IMR-90 (cell line): ENCODE measurements at regions not wholly inside any gene's neighbourhood (a gene's known extent, or its start where the extent isn't known, plus 50 kb on each side); places are given as distances from the start of the nearest gene placed in this dataset.

Experiments used
- ATAC-seq: fragments of 200-7000 bp; cut with Tn5 transposase; 2 replicates; pipeline ENCODE4 v1.9.1; 2020; ENCODE audit warnings: low read depth, mild to moderate bottlenecking, moderate library complexity
- BruUV-seq: library from RNA; stranded (reverse); fragments of 400-500 nt; replicated peaks from 2 replicates; lab custom pipeline; 2021; lab: Mats Ljungman, UMichigan
- CTCF ChIA-PET: fragments of 300-600 bp; formaldehyde crosslinking; extraction: SDS; loops from one replicate; lab custom pipeline; 2021; ENCODE audit warnings: antibody characterized with exemption; lab: Yijun Ruan, JAX
- POLR2A ChIA-PET: fragments of 300-600 bp; sonication (Branson Sonifier 250); formaldehyde crosslinking; loops from one replicate; lab custom pipeline; 2022; ENCODE audit warnings: antibody characterized with exemption; ENCODE audit not compliant: unreplicated experiment; lab: Charles Lee
- DNase-seq: peaks from one replicate; pipeline ENCODE4 v3.0.0; 2013
- H2AFZ ChIP-seq: replicated peaks from 2 replicates; pipeline ENCODE3; 2013; ENCODE audit warnings: low read length, mild to moderate bottlenecking; ENCODE audit not compliant: poor library complexity
- H2AK5ac ChIP-seq: 2 replicates; pipeline ENCODE4 v1.6.1; 2013; ENCODE audit warnings: low read depth, low read length, inconsistent platforms
- H2AK9ac ChIP-seq: replicated peaks from 2 replicates; pipeline ENCODE3; 2013; ENCODE audit warnings: mild to moderate bottlenecking, low read depth, low read length, moderate library complexity; ENCODE audit not compliant: poor library complexity
- H2BK120ac ChIP-seq: 2 replicates; pipeline ENCODE4 v1.6.1; 2013; ENCODE audit warnings: low read depth, low read length, inconsistent platforms
- H2BK15ac ChIP-seq: 3 replicates; pipeline ENCODE4 v1.6.1; 2013; ENCODE audit warnings: low read depth, low read length, inconsistent platforms
- H2BK20ac ChIP-seq: 2 replicates; pipeline ENCODE4 v1.6.1; 2013; ENCODE audit warnings: low read depth, mild to moderate bottlenecking, inconsistent platforms, low read length, moderate library complexity
- H2BK5ac ChIP-seq: 2 replicates; pipeline ENCODE4 v1.6.1; 2013; ENCODE audit warnings: mild to moderate bottlenecking, low read depth, low read length, inconsistent platforms; ENCODE audit not compliant: poor library complexity, severe bottlenecking
- H3K14ac ChIP-seq: replicated peaks from 2 replicates; pipeline ENCODE4 v1.6.1; 2013; ENCODE audit warnings: low read depth, low read length, inconsistent platforms
- H3K18ac ChIP-seq: 2 replicates; pipeline ENCODE4 v1.6.1; 2013; ENCODE audit warnings: low read depth, low read length, control low read depth
- H3K23ac ChIP-seq: 2 replicates; pipeline ENCODE4 v1.6.1; 2013; ENCODE audit warnings: low read depth, low read length, inconsistent platforms
- H3K27ac ChIP-seq: 2 replicates; pipeline ENCODE4 v1.5.1; 2013; ENCODE audit warnings: mild to moderate bottlenecking, control low read depth, low read length; ENCODE audit not compliant: insufficient read depth
- H3K27me3 ChIP-seq: 2 replicates; pipeline ENCODE4 v1.6.1; 2013; ENCODE audit warnings: low read length; ENCODE audit not compliant: control insufficient read depth, insufficient read depth
- H3K36me3 ChIP-seq: 2 replicates; pipeline ENCODE4 v1.6.1; 2013; ENCODE audit warnings: low read length, mixed read lengths; ENCODE audit not compliant: control insufficient read depth, insufficient read depth
- H3K4ac ChIP-seq: 2 replicates; pipeline ENCODE4 v1.6.1; 2013; ENCODE audit warnings: low read depth, low read length, inconsistent platforms
- H3K4me1 ChIP-seq: 2 replicates; pipeline ENCODE4 v1.6.1; 2013; ENCODE audit warnings: low read length, mixed read lengths; ENCODE audit not compliant: control insufficient read depth, insufficient read depth
- H3K4me2 ChIP-seq: 2 replicates; pipeline ENCODE4 v1.6.1; 2013; ENCODE audit warnings: low read depth, mild to moderate bottlenecking, control low read depth, low read length, moderate library complexity
- H3K4me3 ChIP-seq: 2 replicates; pipeline ENCODE4 v1.5.1; 2013; ENCODE audit warnings: low read depth, mild to moderate bottlenecking, control low read depth, low read length, moderate library complexity; ENCODE audit not compliant: insufficient read depth
- H3K56ac ChIP-seq: 2 replicates; pipeline ENCODE4 v1.6.1; 2013; ENCODE audit warnings: low read length, inconsistent platforms; ENCODE audit not compliant: insufficient read depth; ENCODE audit errors: extremely low read depth
- H3K79me1 ChIP-seq, 2 experiments: 2 replicates each; pipeline ENCODE4 v1.6.1; 2013; ENCODE audit warnings: low read length in 2 of 2, inconsistent platforms in 1 of 2, low read depth in 1 of 2
- H3K9ac ChIP-seq: 2 replicates; pipeline ENCODE4 v1.6.1; 2013; ENCODE audit warnings: low read depth, low read length, control low read depth
- H3K9me1 ChIP-seq: 2 replicates; pipeline ENCODE4 v1.6.1; 2013; ENCODE audit warnings: low read length, inconsistent platforms; ENCODE audit not compliant: insufficient read depth
- H3K9me3 ChIP-seq: 2 replicates; pipeline ENCODE4 v1.6.1; 2013; ENCODE audit warnings: low read length; ENCODE audit not compliant: control insufficient read depth, insufficient read depth
- H4K20me1 ChIP-seq: 2 replicates; pipeline ENCODE4 v1.6.1; 2013; ENCODE audit warnings: low read length, inconsistent platforms; ENCODE audit not compliant: insufficient read depth
- H4K5ac ChIP-seq: 2 replicates; pipeline ENCODE4 v1.6.1; 2013; ENCODE audit warnings: mild to moderate bottlenecking, low read depth, low read length, control low read depth
- H4K8ac ChIP-seq, 2 experiments: 2 replicates each; pipeline ENCODE4 v1.6.1; 2013; ENCODE audit warnings: low read depth in 2 of 2, low read length in 2 of 2, control low read depth in 1 of 2, inconsistent platforms in 1 of 2
- H4K91ac ChIP-seq: 2 replicates; pipeline ENCODE4 v1.6.1; 2013; ENCODE audit warnings: low read depth, low read length, inconsistent platforms; ENCODE audit not compliant: insufficient read depth
- BHLHE40 ChIP-seq: fragments of 150-350 bp; IDR thresholded peaks from 2 replicates; pipeline ENCODE4 v1.6.1; 2016; ENCODE audit warnings: mild to moderate bottlenecking, low read depth, low read length
- CEBPB ChIP-seq: IDR thresholded peaks from 2 replicates; pipeline ENCODE4 v1.6.1; 2012; ENCODE audit warnings: low read depth, low read length, improper control_type of control experiment
- CHD1 ChIP-seq: IDR thresholded peaks from 2 replicates; pipeline ENCODE4 v1.6.1; 2012; ENCODE audit warnings: low read depth, low read length, improper control_type of control experiment
- FOS ChIP-seq: fragments of 150-350 bp; IDR thresholded peaks from 2 replicates; pipeline ENCODE4 v1.6.1; 2016; ENCODE audit warnings: low read depth, low read length
- MAFK ChIP-seq: IDR thresholded peaks from 2 replicates; pipeline ENCODE4 v1.6.1; 2012; ENCODE audit warnings: low read depth, low read length, improper control_type of control experiment
- MAZ ChIP-seq: IDR thresholded peaks from 2 replicates; pipeline ENCODE4 v1.6.1; 2012; ENCODE audit warnings: low read depth, mild to moderate bottlenecking, low read length, improper control_type of control experiment, moderate library complexity, borderline replicate concordance
- MXI1 ChIP-seq: IDR thresholded peaks from 2 replicates; pipeline ENCODE4 v1.6.1; 2012; ENCODE audit warnings: low read depth, mild to moderate bottlenecking, low read length, moderate library complexity, borderline replicate concordance
- NFE2L2 ChIP-seq: fragments of 150-350 bp; IDR thresholded peaks from 2 replicates; pipeline ENCODE4 v1.6.1; 2016; ENCODE audit warnings: low read depth, mild to moderate bottlenecking, low read length
- POLR2A ChIP-seq: IDR thresholded peaks from 2 replicates; pipeline ENCODE4 v1.6.1; 2012; ENCODE audit warnings: mild to moderate bottlenecking, low read depth, low read length
- RAD21 ChIP-seq: IDR thresholded peaks from 2 replicates; pipeline ENCODE4 v1.6.1; 2012; ENCODE audit warnings: low read length, improper control_type of control experiment
- RCOR1 ChIP-seq: IDR thresholded peaks from 2 replicates; pipeline ENCODE4 v1.6.1; 2012; ENCODE audit warnings: mild to moderate bottlenecking, low read length, improper control_type of control experiment; ENCODE audit not compliant: insufficient replicate concordance
- RFX5 ChIP-seq: IDR thresholded peaks from 2 replicates; pipeline ENCODE4 v1.8.0; 2012; ENCODE audit warnings: low read depth, mild to moderate bottlenecking, low read length, moderate library complexity
- SMC3 ChIP-seq: fragments of 150-350 bp; IDR thresholded peaks from 2 replicates; pipeline ENCODE4 v1.6.1; 2016; ENCODE audit warnings: low read depth, mild to moderate bottlenecking, antibody characterized with exemption, low read length, moderate library complexity
- WGBS, 2 experiments: methylation state at CpG; one replicate each; pipeline versions ENCODE4 v1.1.5 to v1.1.7; 2013; ENCODE audit warnings: missing lambda C conversion rate in 2 of 2; ENCODE audit not compliant: insufficient read length in 1 of 2; ENCODE audit errors: extremely low coverage in 2 of 2; 5-methylcytosine and 5-hydroxymethylcytosine counted together
- dilution Hi-C: fragments of 300-500 bp; cut with HindIII; formaldehyde crosslinking; loops from one replicate; pipeline ENCODE4 v1.14.3; 2018; ENCODE audit warnings: low sequenced_read_pairs; ENCODE audit not compliant: unreplicated experiment
- in situ Hi-C: fragments of 300-500 bp; cut with MboI; formaldehyde crosslinking; loops from 3 replicates; pipeline ENCODE4 v1.14.3; 2019; ENCODE audit warnings: low sequenced_read_pairs, inconsistent platforms, mixed read lengths
- intact Hi-C: fragments of 100-400 bp; cut with micrococcal nuclease; formaldehyde crosslinking; loops from 2 replicates; pipeline ENCODE4 v1.10.0; 2022
- TF ChIP-seq, protein P1 (sequence below): fragments of 150-350 bp; IDR thresholded peaks from 2 replicates; pipeline ENCODE4 v1.6.1; 2017; ENCODE audit warnings: mild to moderate bottlenecking, antibody characterized with exemption, low read length, low read depth
- TF ChIP-seq, protein P2 (sequence below): conservative IDR thresholded peaks from 2 replicates; pipeline ENCODE4 v1.5.1; 2012; ENCODE audit warnings: mild to moderate bottlenecking, low read depth, low read length, improper control_type of control experiment
- TF ChIP-seq, protein P3 (sequence below): fragments of 150-350 bp; IDR thresholded peaks from 2 replicates; pipeline ENCODE4 v1.6.1; 2016; ENCODE audit warnings: low read depth, mild to moderate bottlenecking, low read length, moderate library complexity, borderline replicate concordance

DNA sequence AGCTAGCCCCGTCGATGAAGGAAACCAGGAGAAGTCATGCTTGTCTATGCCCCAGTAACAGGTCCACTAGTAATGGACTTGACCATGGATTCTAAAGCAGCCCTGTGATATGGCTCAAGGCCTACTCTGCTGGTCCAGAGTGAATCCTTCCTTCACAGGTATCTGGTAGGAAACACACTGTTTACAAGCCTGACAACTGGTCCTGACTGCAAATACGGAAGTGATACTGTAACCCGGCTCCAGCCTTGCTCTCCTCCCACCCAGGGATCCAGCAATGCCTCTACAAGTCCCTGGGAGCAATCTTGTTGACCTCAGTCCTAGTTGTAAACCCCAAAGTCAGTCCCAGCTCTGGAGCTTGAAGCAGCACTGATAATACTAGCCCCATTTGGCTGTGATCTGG is 239.2 kb upstream of the GRID2 start:
- no peak overlapping the region for H3K9ac ChIP-seq
- no peak overlapping the region for H3K4me3 ChIP-seq
- no peaks in the 10 kb centered on the region for H3K4me1 ChIP-seq
- H4K20me1 ChIP-seq, result no peaks in the 10 kb centered on the region
- no peaks in the 10 kb centered on the region for H3K9me1 ChIP-seq
- H2BK120ac ChIP-seq, result no peak overlapping the region
- no peak overlapping the region for H3K18ac ChIP-seq
- no peak overlapping the region for H2BK15ac ChIP-seq
- H2AK9ac ChIP-seq, result no peak overlapping the region
- H3K4me2 ChIP-seq, result no peak overlapping the region
- TF ChIP-seq RFX5 (no peak), FOS (no peak), MXI1 (no peak), NFE2L2 (no peak), RCOR1 (no peak), CHD1 (no peak), MAZ (no peak), SMC3 (no peak), RAD21 (no peak), POLR2A (no peak), MAFK (no peak), BHLHE40 (no peak), CEBPB (no peak)
- TF ChIP-seq, protein P1, sequence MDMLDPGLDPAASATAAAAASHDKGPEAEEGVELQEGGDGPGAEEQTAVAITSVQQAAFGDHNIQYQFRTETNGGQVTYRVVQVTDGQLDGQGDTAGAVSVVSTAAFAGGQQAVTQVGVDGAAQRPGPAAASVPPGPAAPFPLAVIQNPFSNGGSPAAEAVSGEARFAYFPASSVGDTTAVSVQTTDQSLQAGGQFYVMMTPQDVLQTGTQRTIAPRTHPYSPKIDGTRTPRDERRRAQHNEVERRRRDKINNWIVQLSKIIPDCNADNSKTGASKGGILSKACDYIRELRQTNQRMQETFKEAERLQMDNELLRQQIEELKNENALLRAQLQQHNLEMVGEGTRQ, result no peak
- TF ChIP-seq, protein P2, sequence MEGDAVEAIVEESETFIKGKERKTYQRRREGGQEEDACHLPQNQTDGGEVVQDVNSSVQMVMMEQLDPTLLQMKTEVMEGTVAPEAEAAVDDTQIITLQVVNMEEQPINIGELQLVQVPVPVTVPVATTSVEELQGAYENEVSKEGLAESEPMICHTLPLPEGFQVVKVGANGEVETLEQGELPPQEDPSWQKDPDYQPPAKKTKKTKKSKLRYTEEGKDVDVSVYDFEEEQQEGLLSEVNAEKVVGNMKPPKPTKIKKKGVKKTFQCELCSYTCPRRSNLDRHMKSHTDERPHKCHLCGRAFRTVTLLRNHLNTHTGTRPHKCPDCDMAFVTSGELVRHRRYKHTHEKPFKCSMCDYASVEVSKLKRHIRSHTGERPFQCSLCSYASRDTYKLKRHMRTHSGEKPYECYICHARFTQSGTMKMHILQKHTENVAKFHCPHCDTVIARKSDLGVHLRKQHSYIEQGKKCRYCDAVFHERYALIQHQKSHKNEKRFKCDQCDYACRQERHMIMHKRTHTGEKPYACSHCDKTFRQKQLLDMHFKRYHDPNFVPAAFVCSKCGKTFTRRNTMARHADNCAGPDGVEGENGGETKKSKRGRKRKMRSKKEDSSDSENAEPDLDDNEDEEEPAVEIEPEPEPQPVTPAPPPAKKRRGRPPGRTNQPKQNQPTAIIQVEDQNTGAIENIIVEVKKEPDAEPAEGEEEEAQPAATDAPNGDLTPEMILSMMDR, result no peak
- TF ChIP-seq, protein P3, sequence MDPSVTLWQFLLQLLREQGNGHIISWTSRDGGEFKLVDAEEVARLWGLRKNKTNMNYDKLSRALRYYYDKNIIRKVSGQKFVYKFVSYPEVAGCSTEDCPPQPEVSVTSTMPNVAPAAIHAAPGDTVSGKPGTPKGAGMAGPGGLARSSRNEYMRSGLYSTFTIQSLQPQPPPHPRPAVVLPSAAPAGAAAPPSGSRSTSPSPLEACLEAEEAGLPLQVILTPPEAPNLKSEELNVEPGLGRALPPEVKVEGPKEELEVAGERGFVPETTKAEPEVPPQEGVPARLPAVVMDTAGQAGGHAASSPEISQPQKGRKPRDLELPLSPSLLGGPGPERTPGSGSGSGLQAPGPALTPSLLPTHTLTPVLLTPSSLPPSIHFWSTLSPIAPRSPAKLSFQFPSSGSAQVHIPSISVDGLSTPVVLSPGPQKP, result no peak
- H2BK5ac ChIP-seq, result no peak overlapping the region
- H2AK5ac ChIP-seq, result no peak overlapping the region
- BruUV-seq, result no TSS peak
- DNase-seq, result no peak
- WGBS, 2 experiments, result 73% methylated on average over 4 of the region's 4 CpGs; no CpG with 5 or more reads in 1 of the 2 experiments
- H4K91ac ChIP-seq, result no peak overlapping the region
- no peak overlapping the region for H4K5ac ChIP-seq
- dilution Hi-C loops, result no loop called here
- H4K8ac ChIP-seq, result no peak overlapping the region
- H3K27ac ChIP-seq, result no peak overlapping the region
- CTCF ChIA-PET, result no interaction called here
- H2AFZ ChIP-seq, result no peak overlapping the region
- H3K23ac ChIP-seq, result no peak overlapping the region
- H3K4ac ChIP-seq, result no peak overlapping the region
- POLR2A ChIA-PET, result no interaction called here
- no peak overlapping the region for H3K56ac ChIP-seq
- in situ Hi-C loops, result no loop called here
- no peak overlapping the region for H2BK20ac ChIP-seq
- intact Hi-C loops, result no loop called here
- ATAC-seq, result no peak
- no peaks in the 10 kb centered on the region; the same call in 1 of the 2 replicates for H3K9me3 ChIP-seq
- no peaks in the 10 kb centered on the region for H3K36me3 ChIP-seq
- no peak overlapping the region for H3K14ac ChIP-seq
- H3K27me3 ChIP-seq, result no peaks in the 10 kb centered on the region
- no peaks in the 10 kb centered on the region for H3K79me1 ChIP-seq
